BE2C (cell line): ENCODE measurements at regions not wholly inside any gene's neighbourhood (a gene's known extent, or its start where the extent isn't known, plus 50 kb on each side); places are given as distances from the start of the nearest gene placed in this dataset.

Source experiments
- DNase-seq: peaks from one replicate; pipeline ENCODE4 v3.0.0-alpha.2; 2020
- H3K27me3 ChIP-seq: fragments of 250-450 bp; sonication (Bioruptor Pico); 2 replicates; pipeline ENCODE4 v1.5.1; 2020; ENCODE audit warnings: mild to moderate bottlenecking
- H3K36me3 ChIP-seq: fragments of 250-450 bp; sonication (Bioruptor Pico); 2 replicates; pipeline ENCODE4 v1.5.1; 2020; ENCODE audit warnings: mild to moderate bottlenecking
- H3K4me1 ChIP-seq: fragments of 250-450 bp; sonication (Bioruptor Pico); 2 replicates; pipeline ENCODE4 v1.5.1; 2020
- H3K4me3 ChIP-seq: 2 replicates; pipeline ENCODE4 v1.5.1; 2011; ENCODE audit warnings: low read depth, low read length
- H3K9me3 ChIP-seq: fragments of 250-450 bp; sonication (Bioruptor Pico); 2 replicates; pipeline ENCODE4 v1.5.1; 2020
- CTCF ChIP-seq: IDR thresholded peaks from 2 replicates; pipeline ENCODE4 v1.5.1; 2012; ENCODE audit warnings: mild to moderate bottlenecking, low read depth, low read length

DNA sequence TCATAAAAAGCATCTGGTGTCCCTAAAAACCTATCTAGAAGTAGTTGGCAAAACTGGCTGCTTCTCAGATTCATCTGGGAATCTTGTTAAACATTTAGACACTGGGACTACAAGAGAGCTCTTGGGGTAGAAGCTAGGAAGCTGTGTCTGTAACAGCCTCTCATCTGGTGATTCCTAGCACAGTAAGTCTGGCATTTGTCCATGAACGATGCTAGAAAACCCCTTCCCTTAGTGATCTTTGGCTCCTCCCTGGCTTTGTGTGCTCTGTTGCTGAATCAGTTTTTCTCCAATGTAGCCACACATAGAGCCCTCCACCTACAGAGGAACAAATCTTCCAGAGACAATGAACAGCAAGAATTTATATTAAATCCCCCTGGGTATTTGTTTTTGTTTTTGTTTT is 951.7 kb upstream of the LCORL start:
- H3K4me3 ChIP-seq: no peak overlapping the region
- H3K9me3 ChIP-seq: no peaks in the 10 kb centered on the region
- no peaks in the 10 kb centered on the region; the same call in 1 of the 2 replicates for H3K27me3 ChIP-seq
- H3K4me1 ChIP-seq: no peaks in the 10 kb centered on the region
- no peak for TF ChIP-seq CTCF
- no peaks in the 10 kb centered on the region for H3K36me3 ChIP-seq
- DNase-seq: no peak

DNA sequence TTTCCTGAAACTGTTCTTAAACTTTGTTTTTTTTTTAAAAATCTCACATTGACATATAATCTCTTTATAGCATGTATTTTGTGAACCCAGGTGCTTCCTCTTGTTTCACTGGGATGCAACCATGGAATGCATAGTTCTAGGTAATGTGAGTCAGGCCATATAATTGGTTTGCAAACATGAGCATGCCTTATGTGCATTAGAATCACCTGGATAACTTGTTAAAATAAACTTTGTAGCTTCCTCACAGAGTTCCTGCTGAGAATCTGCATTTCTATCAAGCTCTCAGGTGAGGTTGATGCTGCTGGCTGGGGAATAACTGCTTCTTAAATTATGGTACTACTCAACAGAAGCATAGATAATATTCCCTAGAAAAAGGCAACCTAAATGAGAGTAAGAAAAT is 940.3 kb upstream of the LCORL start:
- Histone ChIP-seq H3K4me3 (no peak overlapping the region), H3K36me3 (no peaks in the 10 kb centered on the region), H3K27me3 (no peaks in the 10 kb centered on the region; the same call in none of the 2 replicates), H3K9me3 (no peaks in the 10 kb centered on the region), H3K4me1 (no peaks in the 10 kb centered on the region)
- DNase-seq: no peak
- TF ChIP-seq CTCF: no peak

DNA sequence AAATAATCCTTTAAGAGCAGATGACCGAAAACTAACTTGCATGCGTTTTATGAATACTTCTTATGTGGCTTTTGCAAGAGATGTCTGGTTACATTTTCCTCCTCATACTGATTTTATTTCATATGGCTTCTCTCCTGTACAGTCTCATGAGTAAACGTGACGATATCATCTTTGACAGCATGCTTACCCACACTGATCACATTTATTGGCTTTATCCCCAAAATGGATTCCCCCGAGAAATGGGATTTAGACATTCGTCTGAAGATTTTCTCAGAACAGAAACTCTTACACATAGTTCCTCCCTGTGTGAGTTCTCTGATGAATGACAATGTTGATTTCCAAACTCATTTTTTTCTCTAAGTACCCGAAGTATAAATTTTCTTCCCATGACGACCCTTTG is 939.7 kb upstream of the LCORL start:
- no peak for DNase-seq
- Histone ChIP-seq H3K4me3 (no peak overlapping the region), H3K4me1 (no peaks in the 10 kb centered on the region), H3K36me3 (no peaks in the 10 kb centered on the region), H3K27me3 (no peaks in the 10 kb centered on the region; the same call in none of the 2 replicates), H3K9me3 (no peaks in the 10 kb centered on the region)
- no peak for TF ChIP-seq CTCF

DNA sequence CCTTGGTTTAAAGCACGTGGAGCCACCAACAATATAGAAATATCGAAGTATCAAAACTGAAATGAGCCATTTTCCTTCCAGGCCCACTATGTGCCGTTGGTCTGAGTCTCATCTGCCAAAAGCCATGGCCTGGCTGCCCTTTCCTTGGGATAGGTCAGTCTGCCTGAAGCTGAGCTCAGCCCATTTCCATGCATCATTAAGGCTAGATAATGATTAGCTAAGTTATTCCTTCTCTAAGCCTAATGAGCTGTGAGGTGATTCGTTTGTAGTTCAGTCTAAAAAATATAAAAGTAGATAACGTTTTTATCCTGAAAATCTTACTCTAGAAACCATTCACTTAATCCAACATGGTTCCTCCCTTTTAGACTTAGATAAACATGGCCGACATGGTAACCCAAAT is 936.2 kb upstream of the LCORL start:
- Histone ChIP-seq H3K9me3 (no peaks in the 10 kb centered on the region), H3K4me3 (no peak overlapping the region), H3K4me1 (no peaks in the 10 kb centered on the region), H3K36me3 (no peaks in the 10 kb centered on the region), H3K27me3 (no peaks in the 10 kb centered on the region; the same call in 1 of the 2 replicates)
- DNase-seq: no peak
- no peak for TF ChIP-seq CTCF

DNA sequence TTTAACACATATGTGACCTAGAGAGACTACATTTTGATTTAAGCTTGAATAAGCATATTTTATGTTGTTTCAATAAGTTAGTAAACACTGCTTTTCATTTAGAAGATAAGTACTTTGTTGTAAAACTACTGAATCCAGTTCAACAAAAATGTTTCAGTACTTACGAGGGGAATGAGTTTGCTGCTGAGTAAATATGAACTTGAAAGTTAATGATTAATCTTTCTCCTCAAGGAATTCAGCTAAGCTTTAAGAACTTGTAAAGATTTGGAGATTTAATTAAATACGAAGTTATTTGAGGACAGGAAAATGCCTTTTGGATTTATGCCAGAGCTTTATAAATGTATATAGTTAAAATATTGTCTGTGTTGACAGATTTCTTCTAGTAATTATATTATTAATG is 933.0 kb upstream of the LCORL start:
- no peak overlapping the region for H3K4me3 ChIP-seq
- peaks cover 3% of the 10 kb centered on the region; the same call in 1 of the 2 replicates for H3K27me3 ChIP-seq
- DNase-seq: no peak
- no peaks in the 10 kb centered on the region for H3K36me3 ChIP-seq
- H3K4me1 ChIP-seq: no peaks in the 10 kb centered on the region
- TF ChIP-seq CTCF: no peak
- no peaks in the 10 kb centered on the region for H3K9me3 ChIP-seq

DNA sequence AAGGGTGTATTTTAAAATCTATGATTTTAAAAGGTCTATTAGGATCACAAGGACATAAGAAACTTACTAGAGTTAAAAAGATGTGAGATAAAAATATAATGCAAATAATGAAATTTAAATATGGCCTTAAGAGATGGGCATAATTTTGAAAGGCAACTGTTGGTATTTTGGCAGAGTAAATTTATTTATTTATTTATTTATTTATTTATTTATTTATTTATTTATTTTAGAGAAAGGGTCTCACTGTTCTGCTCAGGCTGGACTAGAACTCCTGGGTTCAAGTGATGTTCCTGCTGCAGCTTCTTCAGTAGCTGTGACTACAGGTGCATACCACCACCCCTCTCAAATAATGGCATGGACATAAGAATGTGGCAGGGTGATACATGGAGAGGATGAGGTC is 932.1 kb upstream of the LCORL start:
- no peaks in the 10 kb centered on the region for H3K9me3 ChIP-seq
- H3K27me3 ChIP-seq: peaks cover 3% of the 10 kb centered on the region; the same call in 1 of the 2 replicates
- no peak for TF ChIP-seq CTCF
- no peaks in the 10 kb centered on the region for H3K4me1 ChIP-seq
- H3K4me3 ChIP-seq: no peak overlapping the region
- no peaks in the 10 kb centered on the region for H3K36me3 ChIP-seq
- no peak for DNase-seq
